ENCODE measurements at regions not wholly inside any gene's neighbourhood (a gene's known extent, or its start where the extent isn't known, plus 50 kb on each side); places are given as distances from the start of the nearest gene placed in this dataset.
A peak's percentile ranks its signal among the peaks of the same experiment; 100 is the strongest.

DNA sequence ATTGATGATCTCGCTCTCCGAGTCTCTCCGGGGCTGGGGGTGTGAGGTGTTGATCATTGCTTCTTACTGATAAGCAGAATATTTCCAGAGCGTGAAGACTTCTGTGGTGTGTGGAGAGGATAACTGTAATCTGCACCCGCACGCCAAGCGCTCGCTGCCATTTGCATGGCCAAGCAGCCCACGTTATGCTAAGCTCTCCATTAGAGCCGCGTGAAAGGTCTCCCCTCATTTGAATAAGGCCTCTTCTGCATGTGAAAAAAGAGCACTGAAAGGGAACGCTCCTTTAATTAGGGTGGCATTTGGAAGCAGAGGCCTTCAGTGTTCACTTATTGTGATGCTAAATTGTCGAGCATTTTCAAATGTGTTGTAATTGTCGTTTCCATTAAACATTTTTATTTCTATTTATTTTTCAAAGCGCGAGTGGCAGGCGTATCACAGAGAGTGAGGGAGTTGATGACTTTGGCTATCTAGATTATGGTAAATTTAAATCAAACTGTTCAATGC is 163.6 kb upstream of the IRX2 start:
- H3K9ac ChIP-seq (replicated peaks in 1 of 4; ENCODE audit: extremely low read depth in 1 of 4, low read depth in 3 of 4, low read length in 3 of 4), result no peak overlapping the region
- no peak overlapping the region for H3K23ac ChIP-seq (ENCODE audit: insufficient read length)
- WGBS, 2 experiments (ENCODE audit: extremely low coverage in 1 of 2, insufficient coverage in 1 of 2, insufficient read length in 1 of 2, insufficient replicate concordance in 2 of 2, low coverage in 1 of 2, low lambda C conversion rate in 2 of 2, missing lambda C conversion rate in 1 of 2), result 3% methylated on average over 17 of the region's 17 CpGs; no CpG with 5 or more reads in 1 of the 2 experiments
- CTCF ChIA-PET (ENCODE audit: partially characterized antibody), result no interaction called here
- H2BK15ac ChIP-seq (ENCODE audit: low read length), result no peak overlapping the region
- POLR2A ChIA-PET (ENCODE audit: partially characterized antibody), result interaction anchor here (0.6 to 1.2 kb wide), 3 partner anchors 147 to 186 kb away, joined by 3 to 4 read pairs (median 4); no protein-coding TSS in a partner anchor
- peak overlapping the region; percentile 94; the same call in 1 of the 2 replicates for H2BK12ac ChIP-seq (ENCODE audit: low read depth, low read length)
- H2BK20ac ChIP-seq (ENCODE audit: low read length), result 0 out of 2 replicates have a peak overlapping the region, but pooled peaks have one; percentile 10
- no peaks in the 10 kb centered on the region for H3K79me1 ChIP-seq (ENCODE audit: low read depth, low read length)
- H3K9me3 ChIP-seq (ENCODE audit: insufficient read depth in 2 of 2, low read depth in 1 of 2, low read length in 1 of 2), result no peaks in the 10 kb centered on the region
- H4K20me1 ChIP-seq (replicated peaks in 1 of 2; ENCODE audit: control insufficient read depth in 1 of 2, insufficient read depth in 2 of 2, low read length in 2 of 2), result no peaks in the 10 kb centered on the region
- H3K4ac ChIP-seq (replicated peaks; ENCODE audit: insufficient read length, low read depth, low read length), result no peak overlapping the region
- FAIRE-seq, result no peak
- H3K56ac ChIP-seq (replicated peaks; ENCODE audit: insufficient read length, low read depth, low read length), result no peak overlapping the region
- peak overlapping the region; percentile 67 to 75 for H3K4me2 ChIP-seq (ENCODE audit: insufficient read depth in 1 of 2, low read depth in 2 of 2, low read length in 2 of 2)
- no peaks in the 10 kb centered on the region for H3K79me2 ChIP-seq (ENCODE audit: control insufficient read depth in 1 of 2, insufficient read depth in 2 of 2, low read length in 2 of 2)
- H4K91ac ChIP-seq (replicated peaks; ENCODE audit: insufficient read length, low read length), result no peak overlapping the region
- no peak overlapping the region for H3K27ac ChIP-seq (ENCODE audit: low read depth, low read length)
- peaks cover 3 to 17% (median 4%) of the 10 kb centered on the region in 4 experiments; a peak in 5 of 7 replicates for H3K4me1 ChIP-seq (replicated peaks in 1 of 4; ENCODE audit: control insufficient read depth in 3 of 4, insufficient read depth in 4 of 4, low read length in 3 of 4)
- peak overlapping the region; percentile 4 for H3K18ac ChIP-seq (ENCODE audit: extremely low read depth, low read length)
- peak overlapping the region; percentile 73 for H4K5ac ChIP-seq (ENCODE audit: insufficient read length, low read depth, low read length)
- peak overlapping the region; percentile 78; the same call in 1 of the 2 replicates for H2BK5ac ChIP-seq (ENCODE audit: low read depth, low read length)
- peak; percentile 50 to 71 for DNase-seq (ENCODE audit: low read depth in 1 of 2, low spot score in 2 of 2)
- no peak overlapping the region for H2BK120ac ChIP-seq (replicated peaks; ENCODE audit: low read depth, low read length)
- peaks cover 3% of the 10 kb centered on the region; the same call in 1 of the 2 replicates for H3K23me2 ChIP-seq (ENCODE audit: low read depth, low read length)
- no peak overlapping the region for H3K14ac ChIP-seq (ENCODE audit: insufficient read length)
- no peak overlapping the region for H4K8ac ChIP-seq (ENCODE audit: extremely low read depth, insufficient read depth, low read length)
- H3K27me3 ChIP-seq (replicated peaks in 1 of 4; ENCODE audit: control insufficient read depth in 3 of 4, extremely low read depth in 1 of 4, insufficient read depth in 3 of 4, low read length in 3 of 4), result peaks cover 0 to 2% (median 0%) of the 10 kb centered on the region in 4 experiments; a peak in 4 of 7 replicates
- H3K36me3 ChIP-seq (ENCODE audit: control insufficient read depth in 2 of 4, insufficient read depth in 4 of 4, low read length in 3 of 4), result no peaks in the 10 kb centered on the region
- H3K4me3 ChIP-seq (ENCODE audit: extremely low read depth in 1 of 4, insufficient read depth in 2 of 4, low read depth in 3 of 4, low read length in 4 of 4), result peak overlapping the region; percentile 9 to 48 (median 38); a peak in 6 of 8 replicates
- H2AFZ ChIP-seq (ENCODE audit: low read length), result 0 out of 2 replicates have a peak overlapping the region, but pooled peaks have one; percentile 46
- H2AK5ac ChIP-seq (ENCODE audit: low read depth, low read length), result no peak overlapping the region
- 0 out of 2 replicates have a peak, but pooled peaks have one; percentile 19 for TF ChIP-seq TEAD4 (IDR thresholded peaks at IDR 0.05; ENCODE audit: low read depth, low read length)
- TF ChIP-seq, protein P1, sequence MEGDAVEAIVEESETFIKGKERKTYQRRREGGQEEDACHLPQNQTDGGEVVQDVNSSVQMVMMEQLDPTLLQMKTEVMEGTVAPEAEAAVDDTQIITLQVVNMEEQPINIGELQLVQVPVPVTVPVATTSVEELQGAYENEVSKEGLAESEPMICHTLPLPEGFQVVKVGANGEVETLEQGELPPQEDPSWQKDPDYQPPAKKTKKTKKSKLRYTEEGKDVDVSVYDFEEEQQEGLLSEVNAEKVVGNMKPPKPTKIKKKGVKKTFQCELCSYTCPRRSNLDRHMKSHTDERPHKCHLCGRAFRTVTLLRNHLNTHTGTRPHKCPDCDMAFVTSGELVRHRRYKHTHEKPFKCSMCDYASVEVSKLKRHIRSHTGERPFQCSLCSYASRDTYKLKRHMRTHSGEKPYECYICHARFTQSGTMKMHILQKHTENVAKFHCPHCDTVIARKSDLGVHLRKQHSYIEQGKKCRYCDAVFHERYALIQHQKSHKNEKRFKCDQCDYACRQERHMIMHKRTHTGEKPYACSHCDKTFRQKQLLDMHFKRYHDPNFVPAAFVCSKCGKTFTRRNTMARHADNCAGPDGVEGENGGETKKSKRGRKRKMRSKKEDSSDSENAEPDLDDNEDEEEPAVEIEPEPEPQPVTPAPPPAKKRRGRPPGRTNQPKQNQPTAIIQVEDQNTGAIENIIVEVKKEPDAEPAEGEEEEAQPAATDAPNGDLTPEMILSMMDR (IDR thresholded peaks at IDR 0.05; ENCODE audit: control extremely low read depth in 1 of 3, insufficient read depth in 1 of 3, low read depth in 1 of 3, low read length in 3 of 3), result no peak
- peak; percentile 40; the same call in 1 of the 2 replicates for TF ChIP-seq POU5F1 (IDR thresholded peaks at IDR 0.05; ENCODE audit: low read depth, low read length)
- TF ChIP-seq BCL11A (IDR thresholded peaks at IDR 0.05; ENCODE audit: low read depth in 2 of 2, low read length in 2 of 2), result peak in 1 of 2 experiments; percentile 35
- TF ChIP-seq KDM4A (IDR thresholded peaks at IDR 0.05; ENCODE audit: low read depth, low read length, severe bottlenecking), result peak; percentile 35
